ENCODE measurements at regions not wholly inside any gene's neighbourhood (a gene's known extent, or its start where the extent isn't known, plus 50 kb on each side); places are given as distances from the start of the nearest gene placed in this dataset.

- no peaks in the 10 kb centered on the region for H4K20me1 ChIP-seq (ENCODE audit: control insufficient read depth, extremely low read depth, insufficient read depth, low read length)
- H3K4me2 ChIP-seq (ENCODE audit: extremely low read depth, insufficient read depth, low read length), result no peak overlapping the region
- no peaks in the 10 kb centered on the region for H3K36me3 ChIP-seq (ENCODE audit: control insufficient read depth, insufficient read depth, low read length)
- H3K27ac ChIP-seq (ENCODE audit: insufficient read depth, low read length), result no peak overlapping the region
- H2AFZ ChIP-seq (ENCODE audit: low read length), result no peak overlapping the region
- H3K27me3 ChIP-seq (ENCODE audit: control insufficient read depth, insufficient read depth, low read length), result no peaks in the 10 kb centered on the region
- no peak overlapping the region for H3K9ac ChIP-seq (ENCODE audit: insufficient read depth, low read length)
- H3K4me1 ChIP-seq (ENCODE audit: control insufficient read depth, extremely low read depth, insufficient read depth, low read length), result no peaks in the 10 kb centered on the region
- no peaks in the 10 kb centered on the region for H3K79me2 ChIP-seq (ENCODE audit: control insufficient read depth, insufficient read depth, low read length)
- no peak overlapping the region for H3K4me3 ChIP-seq (replicated peaks in 1 of 4; ENCODE audit: control extremely low read depth in 1 of 4, insufficient read depth in 1 of 4, low read depth in 3 of 4, low read length in 4 of 4)
- no peaks in the 10 kb centered on the region for H3K9me3 ChIP-seq (ENCODE audit: control insufficient read depth, insufficient read depth, low read depth, low read length)
- DNase-seq (ENCODE audit: low read depth in 2 of 2), result no peak
- no peak for TF ChIP-seq CTCF (conservative IDR thresholded peaks at IDR 0.05 in 1 of 2, IDR thresholded peaks at IDR 0.05 in 1 of 2; ENCODE audit: low read depth in 1 of 2, low read length in 2 of 2)
These were observed 396.5 kb upstream of the SEMA3D start for GRCh38 chr7:85583131-85583953.

- Histone ChIP-seq H3K36me3 (ENCODE audit: control insufficient read depth, insufficient read depth, low read length) (no peaks in the 10 kb centered on the region), H3K79me2 (ENCODE audit: control insufficient read depth, insufficient read depth, low read length) (no peaks in the 10 kb centered on the region), H3K4me1 (ENCODE audit: control insufficient read depth, extremely low read depth, insufficient read depth, low read length) (no peaks in the 10 kb centered on the region), H3K9me3 (ENCODE audit: control insufficient read depth, insufficient read depth, low read depth, low read length) (no peaks in the 10 kb centered on the region), H2AFZ (ENCODE audit: low read length) (no peak overlapping the region), H4K20me1 (ENCODE audit: control insufficient read depth, extremely low read depth, insufficient read depth, low read length) (no peaks in the 10 kb centered on the region), H3K9ac (ENCODE audit: insufficient read depth, low read length) (no peak overlapping the region), H3K4me2 (ENCODE audit: extremely low read depth, insufficient read depth, low read length) (no peak overlapping the region), H3K4me3 (replicated peaks in 1 of 4; ENCODE audit: control extremely low read depth in 1 of 4, insufficient read depth in 1 of 4, low read depth in 3 of 4, low read length in 4 of 4) (no peak overlapping the region), H3K27me3 (ENCODE audit: control insufficient read depth, insufficient read depth, low read length) (no peaks in the 10 kb centered on the region), H3K27ac (ENCODE audit: insufficient read depth, low read length) (no peak overlapping the region)
- TF ChIP-seq EZH2 (IDR thresholded peaks at IDR 0.05; ENCODE audit: low read length, missing control alignments) (no peak), CTCF (conservative IDR thresholded peaks at IDR 0.05 in 1 of 2, IDR thresholded peaks at IDR 0.05 in 1 of 2; ENCODE audit: low read depth in 1 of 2, low read length in 2 of 2) (no peak)
- DNase-seq (ENCODE audit: low read depth in 2 of 2), result no peak
These were observed 387.0 kb upstream of the SEMA3D start for GRCh38 chr7:85573844-85574243.

- DNase-seq (ENCODE audit: low read depth in 2 of 2), result no peak
- H2AFZ ChIP-seq (ENCODE audit: low read length), result no peak overlapping the region
These were observed 386.5 kb upstream of the SEMA3D start for GRCh38 chr7:85573346-85573745.

More at GRCh38 chr7:85573346-85573745, 386.5 kb upstream of the SEMA3D start:
- H3K27me3 ChIP-seq (ENCODE audit: control insufficient read depth, insufficient read depth, low read length), result no peaks in the 10 kb centered on the region
- no peak overlapping the region for H3K27ac ChIP-seq (ENCODE audit: insufficient read depth, low read length)
- no peaks in the 10 kb centered on the region for H3K36me3 ChIP-seq (ENCODE audit: control insufficient read depth, insufficient read depth, low read length)
- H3K9ac ChIP-seq (ENCODE audit: insufficient read depth, low read length), result no peak overlapping the region
- no peaks in the 10 kb centered on the region for H3K9me3 ChIP-seq (ENCODE audit: control insufficient read depth, insufficient read depth, low read depth, low read length)
- H3K4me1 ChIP-seq (ENCODE audit: control insufficient read depth, extremely low read depth, insufficient read depth, low read length), result no peaks in the 10 kb centered on the region
- no peaks in the 10 kb centered on the region for H4K20me1 ChIP-seq (ENCODE audit: control insufficient read depth, extremely low read depth, insufficient read depth, low read length)
- no peaks in the 10 kb centered on the region for H3K79me2 ChIP-seq (ENCODE audit: control insufficient read depth, insufficient read depth, low read length)
- H3K4me2 ChIP-seq (ENCODE audit: extremely low read depth, insufficient read depth, low read length), result no peak overlapping the region
- H3K4me3 ChIP-seq (replicated peaks in 1 of 4; ENCODE audit: control extremely low read depth in 1 of 4, insufficient read depth in 1 of 4, low read depth in 3 of 4, low read length in 4 of 4), result no peak overlapping the region
- TF ChIP-seq EZH2 (IDR thresholded peaks at IDR 0.05; ENCODE audit: low read length, missing control alignments), result no peak
- TF ChIP-seq CTCF (conservative IDR thresholded peaks at IDR 0.05 in 1 of 2, IDR thresholded peaks at IDR 0.05 in 1 of 2; ENCODE audit: low read depth in 1 of 2, low read length in 2 of 2), result no peak
